A673 (cell line): ENCODE measurements at regions not wholly inside any gene's neighbourhood (a gene's known extent, or its start where the extent isn't known, plus 50 kb on each side); places are given as distances from the start of the nearest gene placed in this dataset.

Experiments used
- EZH2 ChIP-seq: fragments of 200-600 bp; sonication (generic); IDR thresholded peaks from 2 replicates; pipeline ENCODE4 v1.6.1; 2017; ENCODE audit warnings: borderline replicate concordance, low read depth, mild to moderate bottlenecking, mixed read lengths, antibody characterized with exemption, low read length; ENCODE audit not compliant: poor library complexity, severe bottlenecking
- TF ChIP-seq, protein P1 (sequence below): fragments of 300-800, 200-600 bp; sonication (generic); conservative IDR thresholded peaks from 2 replicates; pipeline ENCODE4 v1.5.1; 2017; ENCODE audit warnings: low read depth, mild to moderate bottlenecking, antibody characterized with exemption, low read length, moderate library complexity, mixed read lengths

GRCh38 chr13:34208336-34208735, 390.4 kb downstream of the RFC3 start:
- TF ChIP-seq, protein P1, sequence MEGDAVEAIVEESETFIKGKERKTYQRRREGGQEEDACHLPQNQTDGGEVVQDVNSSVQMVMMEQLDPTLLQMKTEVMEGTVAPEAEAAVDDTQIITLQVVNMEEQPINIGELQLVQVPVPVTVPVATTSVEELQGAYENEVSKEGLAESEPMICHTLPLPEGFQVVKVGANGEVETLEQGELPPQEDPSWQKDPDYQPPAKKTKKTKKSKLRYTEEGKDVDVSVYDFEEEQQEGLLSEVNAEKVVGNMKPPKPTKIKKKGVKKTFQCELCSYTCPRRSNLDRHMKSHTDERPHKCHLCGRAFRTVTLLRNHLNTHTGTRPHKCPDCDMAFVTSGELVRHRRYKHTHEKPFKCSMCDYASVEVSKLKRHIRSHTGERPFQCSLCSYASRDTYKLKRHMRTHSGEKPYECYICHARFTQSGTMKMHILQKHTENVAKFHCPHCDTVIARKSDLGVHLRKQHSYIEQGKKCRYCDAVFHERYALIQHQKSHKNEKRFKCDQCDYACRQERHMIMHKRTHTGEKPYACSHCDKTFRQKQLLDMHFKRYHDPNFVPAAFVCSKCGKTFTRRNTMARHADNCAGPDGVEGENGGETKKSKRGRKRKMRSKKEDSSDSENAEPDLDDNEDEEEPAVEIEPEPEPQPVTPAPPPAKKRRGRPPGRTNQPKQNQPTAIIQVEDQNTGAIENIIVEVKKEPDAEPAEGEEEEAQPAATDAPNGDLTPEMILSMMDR: no peak
- TF ChIP-seq EZH2: no peak
